Adrenal gland (tissue), 9 donors: ENCODE measurements at regions not wholly inside any gene's neighbourhood (a gene's known extent, or its start where the extent isn't known, plus 50 kb on each side); places are given as distances from the start of the nearest gene placed in this dataset.

ENCODE experiments used
- DNase-seq, 7 donors: peaks; one replicate each; pipeline ENCODE4 v3.0.0-alpha.2; 2019 to 2020
- H3K27ac ChIP-seq, 5 donors: fragments of 200-600 bp; sonication (generic) in 4 of 5; 1 replicate in 3 of 5; 2 replicates in 2 of 5; pipeline versions ENCODE4 v1.5.1 to v1.8.0; 2016 to 2020; ENCODE audit warnings: mild to moderate bottlenecking in 1 of 5
- H3K27me3 ChIP-seq: fragments of 200-600 bp; 2 replicates; pipeline ENCODE4 v1.8.0; 2021
- H3K36me3 ChIP-seq, 2 donors: fragments of 200-600 bp; replicated peaks in 1 of 2; 1 replicate in 1 of 2; 2 replicates in 1 of 2; pipeline versions ENCODE4 v1.5.1 to v1.8.0; 2018 to 2022
- H3K4me1 ChIP-seq, 2 donors: fragments of 200-600 bp; replicated peaks in 1 of 2; 1 replicate in 1 of 2; 2 replicates in 1 of 2; pipeline versions ENCODE4 v1.5.1 to v1.8.0; 2018 to 2021
- H3K4me3 ChIP-seq, 4 donors: fragments of 200-600 bp; sonication (generic) in 3 of 4; one replicate each; pipeline ENCODE4 v1.5.1; 2016 to 2018
- H3K9me3 ChIP-seq, 3 donors: fragments of 200-600 bp; sonication (generic) in 1 of 3; replicated peaks in 1 of 3; 1 replicate in 2 of 3; 2 replicates in 1 of 3; pipeline versions ENCODE4 v1.5.1 to v1.8.0; 2016 to 2021
- POLR2A ChIP-seq, 2 donors: fragments of 450-650 bp; IDR thresholded peaks; one replicate each; pipeline ENCODE4 v1.6.1; 2017; ENCODE audit warnings: antibody characterized with exemption in 2 of 2, mild to moderate bottlenecking in 2 of 2, moderate library complexity in 1 of 2
- WGBS, 4 donors: extraction: QIAGEN DNeasy Blood & Tissue Kit in 2 of 4; methylation state at CpG; one replicate each; pipeline versions ENCODE4 v1.1.5 to v1.1.7; 2013 to 2017; 5-methylcytosine and 5-hydroxymethylcytosine counted together
- intact Hi-C, 2 donors: fragments of 100-400 bp; cut with DNase I; formaldehyde crosslinking; loops; one replicate each; pipeline versions ENCODE4 v1.14.1 to v1.15.0; 2022 to 2023
- TF ChIP-seq, protein P1 (sequence below), 6 experiments: fragments of 450-650 bp in 4 of 6; fragments of 200-600 bp in 2 of 6; sonication (generic) in 1 of 6; IDR thresholded peaks; 1 replicate in 5 of 6; 2 replicates in 1 of 6; pipeline versions ENCODE4 v1.5.1 to v1.8.0; 2016 to 2021; ENCODE audit warnings: antibody characterized with exemption in 6 of 6, mild to moderate bottlenecking in 2 of 6, moderate library complexity in 1 of 6
- donor health status: healthy with polysubstance abuse.
- donor health status: Bipolar disorder and iron deficiency.
- donor health status: DM: yes; HTN: yes; CAD: no.
- donor health status: DM: no; HTN: no; CAD: no.
- donor health status: DM: no; HTN: no; CAD: no.

DNA sequence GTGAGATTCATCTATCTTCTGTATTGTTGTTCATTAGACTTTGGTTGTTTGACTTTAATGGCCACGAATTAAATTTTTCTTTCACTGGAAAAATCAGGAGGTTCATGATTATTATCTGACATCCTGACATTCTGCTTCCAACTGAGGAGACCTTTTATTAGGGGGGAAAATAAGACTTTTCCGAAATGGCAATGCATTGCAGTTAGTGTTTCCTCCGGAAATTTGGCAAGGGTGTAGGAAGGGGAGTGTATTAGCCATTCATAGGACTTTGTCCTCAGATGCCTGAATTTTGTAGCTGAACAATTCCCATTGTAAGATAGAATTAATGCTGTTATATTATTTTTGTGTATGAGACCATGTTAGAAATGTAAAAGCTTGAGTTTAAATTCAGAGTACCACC is 450.6 kb upstream of the TGFBR2 start:
- no peak for DNase-seq
- intact Hi-C loops = no loop called here
- no peaks in the 10 kb centered on the region for H3K9me3 ChIP-seq
- no peaks in the 10 kb centered on the region for H3K27me3 ChIP-seq
- no peaks in the 10 kb centered on the region for H3K4me1 ChIP-seq
- no peak overlapping the region for H3K27ac ChIP-seq
- H3K4me3 ChIP-seq = no peak overlapping the region
- H3K36me3 ChIP-seq = no peaks in the 10 kb centered on the region
- no peak for TF ChIP-seq POLR2A (IDR thresholded peaks at IDR 0.05)
- TF ChIP-seq, protein P1, sequence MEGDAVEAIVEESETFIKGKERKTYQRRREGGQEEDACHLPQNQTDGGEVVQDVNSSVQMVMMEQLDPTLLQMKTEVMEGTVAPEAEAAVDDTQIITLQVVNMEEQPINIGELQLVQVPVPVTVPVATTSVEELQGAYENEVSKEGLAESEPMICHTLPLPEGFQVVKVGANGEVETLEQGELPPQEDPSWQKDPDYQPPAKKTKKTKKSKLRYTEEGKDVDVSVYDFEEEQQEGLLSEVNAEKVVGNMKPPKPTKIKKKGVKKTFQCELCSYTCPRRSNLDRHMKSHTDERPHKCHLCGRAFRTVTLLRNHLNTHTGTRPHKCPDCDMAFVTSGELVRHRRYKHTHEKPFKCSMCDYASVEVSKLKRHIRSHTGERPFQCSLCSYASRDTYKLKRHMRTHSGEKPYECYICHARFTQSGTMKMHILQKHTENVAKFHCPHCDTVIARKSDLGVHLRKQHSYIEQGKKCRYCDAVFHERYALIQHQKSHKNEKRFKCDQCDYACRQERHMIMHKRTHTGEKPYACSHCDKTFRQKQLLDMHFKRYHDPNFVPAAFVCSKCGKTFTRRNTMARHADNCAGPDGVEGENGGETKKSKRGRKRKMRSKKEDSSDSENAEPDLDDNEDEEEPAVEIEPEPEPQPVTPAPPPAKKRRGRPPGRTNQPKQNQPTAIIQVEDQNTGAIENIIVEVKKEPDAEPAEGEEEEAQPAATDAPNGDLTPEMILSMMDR (IDR thresholded peaks at IDR 0.05) = no peak
- WGBS, 4 donors = 66 to 81% (median 75%) methylated on average over 3 of the region's 3 CpGs

DNA sequence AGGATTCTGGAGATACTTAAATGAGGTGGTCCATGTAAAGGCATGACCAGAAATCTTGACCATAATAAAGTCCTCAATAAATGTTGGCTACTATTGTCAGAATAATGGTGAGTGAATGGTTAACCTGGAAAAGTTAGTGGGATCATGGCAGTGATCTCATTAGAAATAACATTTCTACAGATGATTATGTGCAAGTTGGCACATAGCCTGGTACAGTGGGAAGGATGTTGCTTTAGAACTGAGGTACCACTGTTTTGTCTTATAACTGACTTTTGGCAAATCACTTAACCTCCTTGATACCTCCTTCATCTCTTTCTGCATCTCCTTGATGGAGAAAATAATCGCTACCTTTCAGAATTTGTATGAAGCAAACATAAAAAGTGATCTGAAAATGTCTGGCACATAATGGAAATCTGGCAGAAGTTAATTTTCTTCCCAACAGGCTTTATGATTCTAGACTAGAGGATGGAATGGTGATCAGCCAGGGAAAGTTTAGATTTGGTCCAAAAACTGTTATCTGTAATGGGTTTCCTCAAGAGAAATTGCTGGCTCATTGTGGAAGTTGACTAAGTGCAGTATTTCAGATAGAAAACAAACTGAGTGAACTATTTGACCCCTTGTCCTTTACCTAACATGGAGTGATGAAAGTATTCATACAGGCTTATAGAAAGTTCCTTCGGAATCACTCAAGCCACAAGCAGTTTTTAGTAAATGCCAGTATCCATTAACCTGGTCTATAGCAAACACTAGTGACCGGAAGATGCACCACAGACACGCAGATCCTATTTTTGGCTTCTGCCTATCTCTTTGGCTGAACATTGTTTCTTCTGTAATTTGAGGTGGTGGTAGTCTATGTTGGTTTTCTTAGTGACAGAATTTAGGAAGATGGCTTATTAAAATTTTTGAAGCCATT is 449.6 kb upstream of the TGFBR2 start:
- H3K9me3 ChIP-seq = no peaks in the 10 kb centered on the region
- intact Hi-C loops = no loop called here
- no peak overlapping the region for H3K4me3 ChIP-seq
- H3K27me3 ChIP-seq = no peaks in the 10 kb centered on the region
- H3K4me1 ChIP-seq = no peaks in the 10 kb centered on the region
- WGBS, 4 donors = 72 to 81% (median 75%) methylated on average over 4 of the region's 4 CpGs
- DNase-seq = no peak
- H3K27ac ChIP-seq = no peak overlapping the region
- no peak for TF ChIP-seq POLR2A (IDR thresholded peaks at IDR 0.05)
- TF ChIP-seq, protein P1 (IDR thresholded peaks at IDR 0.05) = no peak
- no peaks in the 10 kb centered on the region for H3K36me3 ChIP-seq

DNA sequence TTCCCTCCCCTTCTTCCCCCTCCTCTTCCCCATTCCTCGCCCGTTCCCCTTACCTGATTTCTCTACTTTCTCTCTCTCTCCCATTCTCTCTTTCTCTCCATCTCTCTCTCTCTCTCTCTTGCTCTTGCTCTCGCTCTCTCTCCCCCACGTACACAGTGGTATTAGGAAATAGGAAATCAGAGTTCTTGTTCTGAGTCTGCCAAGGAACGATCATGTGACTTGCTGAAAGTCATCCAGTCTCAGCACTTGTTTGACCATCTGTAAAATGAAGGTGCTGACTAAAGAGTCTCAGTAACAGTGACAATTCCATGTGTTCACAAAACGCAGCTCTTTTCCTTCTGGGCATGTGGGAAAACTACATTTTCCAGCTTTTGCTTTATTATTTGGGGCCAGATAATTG is 445.0 kb upstream of the TGFBR2 start:
- DNase-seq = peak in 4 of 7 donors; percentile 20 to 52 (median 32)
- H3K27me3 ChIP-seq = no peaks in the 10 kb centered on the region
- H3K9me3 ChIP-seq = no peaks in the 10 kb centered on the region
- no peaks in the 10 kb centered on the region for H3K36me3 ChIP-seq
- WGBS, 4 donors = 51 to 59% (median 56%) methylated on average over 6 of the region's 6 CpGs
- no peaks in the 10 kb centered on the region for H3K4me1 ChIP-seq
- intact Hi-C loops = no loop called here
- no peak overlapping the region for H3K4me3 ChIP-seq
- TF ChIP-seq POLR2A (IDR thresholded peaks at IDR 0.05) = no peak
- TF ChIP-seq, protein P1 (IDR thresholded peaks at IDR 0.05) = no peak
- no peak overlapping the region for H3K27ac ChIP-seq

DNA sequence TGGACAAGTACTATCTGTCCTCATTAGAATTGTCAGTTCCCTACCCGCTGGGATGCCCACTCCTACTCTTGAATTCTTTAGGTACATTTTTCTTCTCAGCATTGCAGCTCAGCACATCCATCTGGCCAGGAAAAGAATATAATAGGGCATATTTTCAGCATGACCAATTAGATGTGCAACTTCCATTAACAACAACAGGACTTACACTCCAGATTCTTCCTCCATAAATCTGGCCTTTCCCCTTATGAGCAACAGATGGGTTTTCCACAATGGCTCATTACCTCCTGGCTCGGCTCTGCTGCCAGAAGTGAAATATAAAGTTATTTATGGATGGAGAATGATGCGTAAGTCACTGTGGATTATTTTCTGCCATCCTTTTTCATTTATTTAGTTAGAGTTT is 443.8 kb upstream of the TGFBR2 start:
- intact Hi-C loops = no loop called here
- TF ChIP-seq, protein P1 (IDR thresholded peaks at IDR 0.05) = no peak
- no peak for TF ChIP-seq POLR2A (IDR thresholded peaks at IDR 0.05)
- Histone ChIP-seq H3K27me3 (no peaks in the 10 kb centered on the region), H3K27ac (no peak overlapping the region), H3K4me1 (no peaks in the 10 kb centered on the region), H3K4me3 (no peak overlapping the region), H3K9me3 (no peaks in the 10 kb centered on the region), H3K36me3 (no peaks in the 10 kb centered on the region)
- no peak for DNase-seq
- WGBS, 4 donors = 79 to 93% (median 86%) methylated on average over 3 of the region's 3 CpGs
